GM18508 (cell line): ENCODE measurements at regions not wholly inside any gene's neighbourhood (a gene's known extent, or its start where the extent isn't known, plus 50 kb on each side); places are given as distances from the start of the nearest gene placed in this dataset.
A peak's percentile ranks its signal among the peaks of the same experiment; 100 is the strongest.
"Not testable (repeated sequence)": the region's sequence is repeated elsewhere in the genome, so short reads cannot be mapped to it uniquely, and the experiment has no call there.

ENCODE experiments used
- ATAC-seq: cut with Tn5 transposase; IDR thresholded peaks from one replicate; pipeline ENCODE4 v1.9.1; 2021; ENCODE audit warnings: moderate number of reproducible peaks; ENCODE audit not compliant: insufficient read depth, unreplicated experiment

- no peak for ATAC-seq
Measured at GRCh38 chr7:94100723-94101345, 96.7 kb upstream of the BET1 start.

- no peak for ATAC-seq
Measured at GRCh38 chr7:94104301-94104700, 100.1 kb upstream of the BET1 start.

- no peak for ATAC-seq
Measured at GRCh38 chr7:94109556-94109955, 105.4 kb upstream of the BET1 start.

GRCh38 chr7:94111009-94111408 is 106.9 kb upstream of the BET1 start:
- no peak for ATAC-seq

- ATAC-seq: no peak
Measured at GRCh38 chr7:94115316-94115715, 111.2 kb upstream of the BET1 start.

GRCh38 chr7:94123136-94123535 is 119.0 kb upstream of the BET1 start:
- ATAC-seq: no peak

GRCh38 chr7:94127026-94127425 is 122.9 kb upstream of the BET1 start:
- ATAC-seq: no peak

- ATAC-seq: no peak
Measured at GRCh38 chr7:94128072-94128471, 123.9 kb upstream of the BET1 start.

GRCh38 chr7:94129443-94130140 is 125.4 kb upstream of the BET1 start:
- no peak for ATAC-seq

- no peak for ATAC-seq
Measured at GRCh38 chr7:94130716-94131115, 126.6 kb upstream of the BET1 start.

- ATAC-seq: no peak
Measured at GRCh38 chr7:94133460-94133859, 129.3 kb upstream of the BET1 start.

- ATAC-seq: no peak
Measured at GRCh38 chr7:94135180-94135579, 131.0 kb upstream of the BET1 start.

GRCh38 chr7:94142281-94142680 is 138.1 kb upstream of the BET1 start:
- no peak for ATAC-seq

GRCh38 chr7:94145602-94146001 is 141.4 kb upstream of the BET1 start:
- no peak for ATAC-seq

GRCh38 chr7:94146408-94146807 is 142.3 kb upstream of the BET1 start:
- no peak for ATAC-seq

GRCh38 chr7:94149789-94150545 is 145.8 kb upstream of the BET1 start:
- ATAC-seq: no peak

GRCh38 chr7:94154182-94154581 is 150.0 kb upstream of the BET1 start:
- no peak for ATAC-seq

- ATAC-seq: no peak
Measured at GRCh38 chr7:94154858-94155257, 150.7 kb upstream of the BET1 start.

- not testable (repeated sequence) for ATAC-seq
Measured at GRCh38 chr7:94157659-94158306, 153.6 kb upstream of the BET1 start.

- peak; percentile 96 for ATAC-seq
Measured at GRCh38 chr7:94160719-94161435, 156.7 kb upstream of the BET1 start.
